GM12891 (cell line): ENCODE measurements at regions not wholly inside any gene's neighbourhood (a gene's known extent, or its start where the extent isn't known, plus 50 kb on each side); places are given as distances from the start of the nearest gene placed in this dataset.

Experiments used
- DNase-seq: peaks from one replicate; pipeline ENCODE4 v3.0.0; 2011; ENCODE audit warnings: low spot score; ENCODE audit not compliant: insufficient read length
- FAIRE-seq: peaks from 2 replicates; lab custom pipeline; 2011; peaks lifted over from hg19 to GRCh38; lab: Jason Lieb, UNC
- PAX5 ChIP-seq: IDR thresholded peaks from 2 replicates; pipeline ENCODE4 v1.6.1; 2011; ENCODE audit warnings: low read length, moderate library complexity, mild to moderate bottlenecking; ENCODE audit not compliant: insufficient read depth, severe bottlenecking
- POLR2A ChIP-seq: IDR thresholded peaks from 2 replicates; pipeline ENCODE4 v1.6.1; 2011; ENCODE audit warnings: low read depth, low read length, control low read depth
- POLR2AphosphoS5 ChIP-seq: IDR thresholded peaks from 2 replicates; pipeline ENCODE4 v1.6.1; 2011; ENCODE audit warnings: low read depth, low read length, control low read depth
- POU2F2 ChIP-seq: IDR thresholded peaks from 2 replicates; pipeline ENCODE4 v1.6.1; 2011; ENCODE audit warnings: low read depth, mild to moderate bottlenecking, control low read depth, low read length, moderate library complexity
- SPI1 ChIP-seq: IDR thresholded peaks from 2 replicates; pipeline ENCODE4 v1.6.1; 2011; ENCODE audit warnings: low read depth, low read length, control low read depth
- TAF1 ChIP-seq: IDR thresholded peaks from 2 replicates; pipeline ENCODE4 v1.6.1; 2011; ENCODE audit warnings: low read depth, low read length, control low read depth

GRCh38 chr6:153931431-153931830 is 107.6 kb upstream of the OPRM1 start:
- FAIRE-seq (no peak), DNase-seq (no peak)
- TF ChIP-seq POLR2AphosphoS5 (no peak), POLR2A (no peak), POU2F2 (no peak), PAX5 (no peak), TAF1 (no peak)

DNA sequence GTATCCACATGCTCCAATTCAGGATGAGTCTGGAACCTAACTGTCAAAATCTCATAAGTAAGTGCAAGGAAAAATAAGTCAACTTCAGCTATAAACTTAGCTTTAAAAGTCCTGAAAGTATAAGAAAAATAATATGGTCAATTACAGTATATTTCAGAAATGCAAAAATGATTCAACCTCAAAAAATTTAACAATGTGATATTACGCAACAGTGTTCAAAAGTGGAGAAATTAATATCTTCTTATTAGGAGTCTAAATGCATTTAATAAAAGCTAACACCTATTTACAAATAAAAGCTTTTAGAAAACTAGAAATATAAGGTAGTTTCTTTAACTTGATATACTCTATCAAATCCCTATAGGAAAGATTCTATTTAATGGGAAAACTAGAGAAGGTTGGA is 111.2 kb upstream of the OPRM1 start:
- TF ChIP-seq POLR2AphosphoS5, result no peak
- no peak for TF ChIP-seq PAX5
- no peak for TF ChIP-seq POLR2A
- TF ChIP-seq POU2F2, result no peak
- TF ChIP-seq SPI1, result no peak
- no peak for TF ChIP-seq TAF1
- DNase-seq (no peak), FAIRE-seq (no peak)

DNA sequence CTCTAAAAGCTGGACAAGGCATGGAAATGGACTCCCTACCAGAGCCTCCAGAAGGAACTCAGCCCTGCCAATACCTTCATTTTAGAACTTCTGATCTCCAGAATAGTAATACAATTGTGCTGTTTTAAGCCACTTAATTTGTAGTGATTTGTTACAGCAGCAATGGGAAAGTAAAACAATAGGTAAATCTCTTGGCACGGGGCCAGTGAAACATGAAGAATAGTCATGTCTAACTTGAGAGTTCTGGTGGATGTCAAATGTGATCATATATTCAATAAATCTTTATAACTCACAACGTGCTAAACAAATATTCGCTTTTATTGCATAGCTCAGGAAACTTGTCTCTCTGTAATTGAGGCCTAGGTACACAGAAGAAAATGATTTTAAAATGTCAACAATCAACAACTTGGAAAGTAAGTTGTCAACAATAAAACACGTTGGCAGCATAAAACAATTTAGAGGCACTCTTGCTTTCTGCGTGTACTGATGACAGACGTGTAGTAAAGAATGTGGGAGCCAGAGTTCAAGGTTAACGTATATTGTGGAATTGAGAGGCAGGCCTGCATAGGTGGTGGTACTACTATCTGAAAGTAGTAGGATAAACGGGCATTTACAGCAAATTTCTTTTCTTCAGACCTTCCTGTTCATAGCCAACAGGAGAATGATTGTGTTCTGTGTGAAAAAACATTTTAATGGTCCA is 140.5 kb upstream of the OPRM1 start:
- DNase-seq (no peak), FAIRE-seq (no peak)
- TF ChIP-seq TAF1 (no peak), PAX5 (no peak), POLR2A (no peak), SPI1 (no peak), POU2F2 (no peak), POLR2AphosphoS5 (no peak)

- FAIRE-seq (no peak), DNase-seq (no peak)
- TF ChIP-seq TAF1 (no peak), POU2F2 (no peak), SPI1 (no peak), PAX5 (no peak), POLR2AphosphoS5 (no peak), POLR2A (no peak)
These were observed 156.6 kb upstream of the OPRM1 start for GRCh38 chr6:153882411-153882810.

GRCh38 chr6:153873541-153873940 is 165.5 kb upstream of the OPRM1 start:
- DNase-seq, result no peak
- FAIRE-seq, result no peak
- TF ChIP-seq PAX5, result no peak
- TF ChIP-seq POU2F2, result no peak
- no peak for TF ChIP-seq TAF1
- TF ChIP-seq POLR2A, result no peak
- no peak for TF ChIP-seq POLR2AphosphoS5
- no peak for TF ChIP-seq SPI1

GRCh38 chr6:153872946-153873345 is 166.1 kb upstream of the OPRM1 start:
- TF ChIP-seq SPI1 (no peak), POLR2AphosphoS5 (no peak), PAX5 (no peak), POU2F2 (no peak), POLR2A (no peak), TAF1 (no peak)
- DNase-seq (no peak), FAIRE-seq (no peak)

GRCh38 chr6:153862927-153863326 is 176.1 kb upstream of the OPRM1 start:
- TF ChIP-seq TAF1 (no peak), POU2F2 (no peak), SPI1 (no peak), POLR2A (no peak), POLR2AphosphoS5 (no peak), PAX5 (no peak)
- no peak for FAIRE-seq
- DNase-seq, result no peak

- no peak for FAIRE-seq
- no peak for DNase-seq
- TF ChIP-seq POLR2AphosphoS5, result no peak
- TF ChIP-seq PAX5, result no peak
- no peak for TF ChIP-seq POU2F2
- TF ChIP-seq SPI1, result no peak
- TF ChIP-seq POLR2A, result no peak
- no peak for TF ChIP-seq TAF1
These were observed 176.9 kb upstream of the OPRM1 start for GRCh38 chr6:153862139-153862538.

- TF ChIP-seq SPI1, result peak; percentile 66; the same call in 1 of the 2 replicates
- TF ChIP-seq PAX5, result no peak
- TF ChIP-seq TAF1, result no peak
- no peak for TF ChIP-seq POLR2A
- DNase-seq (no peak), FAIRE-seq (no peak)
These were observed 180.5 kb upstream of the OPRM1 start for GRCh38 chr6:153858529-153858928.
